Sigmoid colon (tissue), 4 donors: ENCODE measurements at regions not wholly inside any gene's neighbourhood (a gene's known extent, or its start where the extent isn't known, plus 50 kb on each side); places are given as distances from the start of the nearest gene placed in this dataset.

Experiments
- CTCF ChIP-seq, 4 experiments: fragments of 450-650 bp in 3 of 4; fragments of 200-600 bp in 1 of 4; IDR thresholded peaks; one replicate each; pipeline ENCODE4 v1.5.1; 2016 to 2019; ENCODE audit warnings: antibody characterized with exemption in 4 of 4, mild to moderate bottlenecking in 3 of 4, moderate library complexity in 2 of 4
- EP300 ChIP-seq, 4 donors: sonication (generic); formaldehyde crosslinking; IDR thresholded peaks; one replicate each; pipeline ENCODE4 v1.6.1; 2017; ENCODE audit warnings: antibody characterized with exemption in 4 of 4
- POLR2A ChIP-seq, 2 donors: fragments of 450-650 bp; IDR thresholded peaks; one replicate each; pipeline ENCODE4 v1.6.1; 2016; ENCODE audit warnings: antibody characterized with exemption in 2 of 2, mild to moderate bottlenecking in 2 of 2, moderate library complexity in 2 of 2
- POLR2AphosphoS5 ChIP-seq, 4 donors: sonication (generic); formaldehyde crosslinking; IDR thresholded peaks; one replicate each; pipeline ENCODE4 v1.6.1; 2017; ENCODE audit warnings: antibody characterized with exemption in 4 of 4

- TF ChIP-seq CTCF (IDR thresholded peaks at IDR 0.05) (no peak), POLR2AphosphoS5 (IDR thresholded peaks at IDR 0.05) (no peak), POLR2A (IDR thresholded peaks at IDR 0.05) (no peak), EP300 (IDR thresholded peaks at IDR 0.05) (no peak)
These were observed 131.5 kb downstream of the ZNF608 start for GRCh38 chr5:124614836-124615385.
